Stimulated activated CD8-positive, alpha-beta memory T cell treated with anti-CD3 and anti-CD28 coated beads, Interleukin-4, amount 100 ng/mL, for 24 hours (primary cell): ENCODE measurements at regions not wholly inside any gene's neighbourhood (a gene's known extent, or its start where the extent isn't known, plus 50 kb on each side); places are given as distances from the start of the nearest gene placed in this dataset.

Experiments
- DNase-seq: peaks from one replicate; pipeline ENCODE4 v3.0.0-alpha.2; 2020; ENCODE audit warnings: low read depth

- no peak for DNase-seq
Observed at GRCh38 chr1:56355918-56356317, 223.4 kb downstream of the PLPP3 start.

- no peak for DNase-seq
Observed at GRCh38 chr1:56355422-56355821, 223.9 kb downstream of the PLPP3 start.

GRCh38 chr1:56345831-56346230 is 233.5 kb downstream of the PLPP3 start:
- no peak for DNase-seq

- DNase-seq, result no peak
Observed at GRCh38 chr1:56340977-56341376, 238.4 kb downstream of the PLPP3 start.

- DNase-seq, result no peak
Observed at GRCh38 chr1:56339786-56340465, 239.4 kb downstream of the PLPP3 start.

GRCh38 chr1:56339093-56339492 is 240.3 kb downstream of the PLPP3 start:
- no peak for DNase-seq

GRCh38 chr1:56336982-56337381 is 242.4 kb downstream of the PLPP3 start:
- DNase-seq, result no peak

- no peak for DNase-seq
Observed at GRCh38 chr1:56335394-56335793, 244.0 kb downstream of the PLPP3 start.

GRCh38 chr1:56334047-56334446 is 245.3 kb downstream of the PLPP3 start:
- DNase-seq, result no peak

- no peak for DNase-seq
Observed at GRCh38 chr1:56333461-56333860, 245.9 kb downstream of the PLPP3 start.

- no peak for DNase-seq
Observed at GRCh38 chr1:56331892-56332567, 247.3 kb downstream of the PLPP3 start.

GRCh38 chr1:56331207-56331891 is 248.0 kb downstream of the PLPP3 start:
- no peak for DNase-seq

- DNase-seq, result no peak
Observed at GRCh38 chr1:56330391-56331026, 248.9 kb downstream of the PLPP3 start.

GRCh38 chr1:56329970-56330369 is 249.4 kb downstream of the PLPP3 start:
- DNase-seq, result no peak

GRCh38 chr1:56327195-56327594 is 252.2 kb downstream of the PLPP3 start:
- DNase-seq, result no peak

GRCh38 chr1:56326056-56326455 is 253.3 kb downstream of the PLPP3 start:
- DNase-seq, result no peak

GRCh38 chr1:56324504-56324903 is 254.9 kb downstream of the PLPP3 start:
- DNase-seq, result no peak

GRCh38 chr1:56322211-56322610 is 257.2 kb downstream of the PLPP3 start:
- no peak for DNase-seq

GRCh38 chr1:56321150-56321490 is 258.2 kb downstream of the PLPP3 start:
- no peak for DNase-seq

- no peak for DNase-seq
Observed at GRCh38 chr1:56320464-56321149, 258.8 kb downstream of the PLPP3 start.

GRCh38 chr1:56317722-56318121 is 261.6 kb downstream of the PLPP3 start:
- DNase-seq, result no peak

GRCh38 chr1:56315293-56315942 is 263.9 kb downstream of the PLPP3 start:
- no peak for DNase-seq
